ENCODE measurements at regions not wholly inside any gene's neighbourhood (a gene's known extent, or its start where the extent isn't known, plus 50 kb on each side); places are given as distances from the start of the nearest gene placed in this dataset.
A peak's percentile ranks its signal among the peaks of the same experiment; 100 is the strongest.
"Not testable (repeated sequence)": the region's sequence is repeated elsewhere in the genome, so short reads cannot be mapped to it uniquely, and the experiment has no call there.

GRCh38 chr5:114099161-114099560 lies 262.7 kb upstream of the KCNN2 start:
- no peak for DNase-seq (ENCODE audit: extremely low read depth in 1 of 11, low read depth in 9 of 11, low spot score in 4 of 11)

- DNase-seq (ENCODE audit: extremely low read depth in 1 of 11, low read depth in 9 of 11, low spot score in 4 of 11) = peak in 2 of 11 donors; percentile 7 to 9
Measured at GRCh38 chr5:114101153-114101552, 260.7 kb upstream of the KCNN2 start.

- DNase-seq (ENCODE audit: extremely low read depth in 1 of 11, low read depth in 9 of 11, low spot score in 4 of 11) = no peak
Measured at GRCh38 chr5:114113604-114114003, 248.3 kb upstream of the KCNN2 start.

GRCh38 chr5:114116981-114117380 lies 244.9 kb upstream of the KCNN2 start:
- no peak for DNase-seq (ENCODE audit: extremely low read depth in 1 of 11, low read depth in 9 of 11, low spot score in 4 of 11)

GRCh38 chr5:114118511-114118910 lies 243.4 kb upstream of the KCNN2 start:
- no peak for DNase-seq (ENCODE audit: extremely low read depth in 1 of 11, low read depth in 9 of 11, low spot score in 4 of 11)

- no peak for DNase-seq (ENCODE audit: extremely low read depth in 1 of 11, low read depth in 9 of 11, low spot score in 4 of 11)
Measured at GRCh38 chr5:114120166-114120565, 241.7 kb upstream of the KCNN2 start.

GRCh38 chr5:114122852-114123251 lies 239.0 kb upstream of the KCNN2 start:
- DNase-seq (ENCODE audit: extremely low read depth in 1 of 11, low read depth in 9 of 11, low spot score in 4 of 11) = no peak

- no peak for DNase-seq (ENCODE audit: extremely low read depth in 1 of 11, low read depth in 9 of 11, low spot score in 4 of 11)
Measured at GRCh38 chr5:114123654-114124053, 238.2 kb upstream of the KCNN2 start.

- no peak for DNase-seq (ENCODE audit: extremely low read depth in 1 of 11, low read depth in 9 of 11, low spot score in 4 of 11)
Measured at GRCh38 chr5:114146398-114146797, 215.5 kb upstream of the KCNN2 start.

- no peak for DNase-seq (ENCODE audit: extremely low read depth in 1 of 11, low read depth in 9 of 11, low spot score in 4 of 11)
Measured at GRCh38 chr5:114148253-114148652, 213.6 kb upstream of the KCNN2 start.

- DNase-seq (ENCODE audit: extremely low read depth in 1 of 11, low read depth in 9 of 11, low spot score in 4 of 11) = not testable (repeated sequence)
Measured at GRCh38 chr5:114148728-114149127, 213.1 kb upstream of the KCNN2 start.

GRCh38 chr5:114152656-114153360 lies 209.1 kb upstream of the KCNN2 start:
- DNase-seq (ENCODE audit: extremely low read depth in 1 of 11, low read depth in 9 of 11, low spot score in 4 of 11) = no peak

GRCh38 chr5:114153392-114153791 lies 208.5 kb upstream of the KCNN2 start:
- no peak for DNase-seq (ENCODE audit: extremely low read depth in 1 of 11, low read depth in 9 of 11, low spot score in 4 of 11)

GRCh38 chr5:114153833-114154232 lies 208.0 kb upstream of the KCNN2 start:
- DNase-seq (ENCODE audit: extremely low read depth in 1 of 11, low read depth in 9 of 11, low spot score in 4 of 11) = no peak

GRCh38 chr5:114166081-114166480 lies 195.8 kb upstream of the KCNN2 start:
- peak in 2 of 11 donors; percentile 18 to 19 for DNase-seq (ENCODE audit: extremely low read depth in 1 of 11, low read depth in 9 of 11, low spot score in 4 of 11)

GRCh38 chr5:114174131-114174530 lies 187.7 kb upstream of the KCNN2 start:
- no peak for DNase-seq (ENCODE audit: extremely low read depth in 1 of 11, low read depth in 9 of 11, low spot score in 4 of 11)

- DNase-seq (ENCODE audit: extremely low read depth in 1 of 11, low read depth in 9 of 11, low spot score in 4 of 11) = no peak
Measured at GRCh38 chr5:114174837-114175236, 187.0 kb upstream of the KCNN2 start.

GRCh38 chr5:114176356-114176755 lies 185.5 kb upstream of the KCNN2 start:
- no peak for DNase-seq (ENCODE audit: extremely low read depth in 1 of 11, low read depth in 9 of 11, low spot score in 4 of 11)

GRCh38 chr5:114179134-114179533 lies 182.7 kb upstream of the KCNN2 start:
- DNase-seq (ENCODE audit: extremely low read depth in 1 of 11, low read depth in 9 of 11, low spot score in 4 of 11) = no peak

GRCh38 chr5:114184006-114184405 lies 177.9 kb upstream of the KCNN2 start:
- no peak for DNase-seq (ENCODE audit: extremely low read depth in 1 of 11, low read depth in 9 of 11, low spot score in 4 of 11)

- DNase-seq (ENCODE audit: extremely low read depth in 1 of 11, low read depth in 9 of 11, low spot score in 4 of 11) = peak in 1 of 11 donors; percentile 4
Measured at GRCh38 chr5:114185274-114185673, 176.6 kb upstream of the KCNN2 start.

All from renal cortex interstitium (tissue), 11 donors.